H1 (cell line): ENCODE measurements at regions not wholly inside any gene's neighbourhood (a gene's known extent, or its start where the extent isn't known, plus 50 kb on each side); places are given as distances from the start of the nearest gene placed in this dataset.

Experiments used
- CHD2 ChIP-seq: IDR thresholded peaks from 2 replicates; pipeline ENCODE4 v1.6.1; 2012; ENCODE audit warnings: low read length, improper control_type of control experiment
- CTCF ChIP-seq, 3 experiments: IDR thresholded peaks; 1 replicate in 2 of 3; 2 replicates in 1 of 3; pipeline versions ENCODE4 v1.5.1 to v1.6.1; 2011; ENCODE audit warnings: low read length in 3 of 3, mild to moderate bottlenecking in 3 of 3, inconsistent platforms in 2 of 3, low read depth in 1 of 3, moderate library complexity in 1 of 3; ENCODE audit not compliant: insufficient read depth in 1 of 3; ENCODE audit errors: control extremely low read depth in 1 of 3
- GABPA ChIP-seq: IDR thresholded peaks from 2 replicates; pipeline ENCODE4 v1.6.1; 2011; ENCODE audit warnings: mild to moderate bottlenecking, low read length, moderate library complexity, borderline replicate concordance; ENCODE audit not compliant: insufficient read depth
- GTF2F1 ChIP-seq: IDR thresholded peaks from 2 replicates; pipeline ENCODE4 v1.6.1; 2012; ENCODE audit warnings: low read depth, low read length, improper control_type of control experiment, borderline replicate concordance
- KDM4A ChIP-seq: IDR thresholded peaks from one replicate; pipeline ENCODE4 v1.7.1; 2012; ENCODE audit warnings: low read depth, mild to moderate bottlenecking, moderate library complexity, low read length, inconsistent platforms; ENCODE audit not compliant: severe bottlenecking
- NANOG ChIP-seq: IDR thresholded peaks from 2 replicates; pipeline ENCODE4 v1.6.1; 2011; ENCODE audit warnings: low read length, low read depth, mild to moderate bottlenecking, inconsistent platforms; ENCODE audit not compliant: insufficient read depth, poor library complexity, severe bottlenecking
- POLR2A ChIP-seq, 2 experiments: IDR thresholded peaks; 1 replicate in 1 of 2; 2 replicates in 1 of 2; pipeline ENCODE4 v1.6.1; 2011; ENCODE audit warnings: low read depth in 2 of 2, low read length in 2 of 2, mild to moderate bottlenecking in 2 of 2; ENCODE audit errors: control extremely low read depth in 1 of 2
- RAD21 ChIP-seq, 2 experiments: IDR thresholded peaks in 1 of 2; conservative IDR thresholded peaks in 1 of 2; 2 replicates each; pipeline ENCODE4 v1.6.1; 2011; ENCODE audit warnings: low read depth in 2 of 2, low read length in 2 of 2, improper control_type of control experiment in 1 of 2, inconsistent platforms in 1 of 2, mild to moderate bottlenecking in 1 of 2, moderate library complexity in 1 of 2
- SIN3A ChIP-seq, 2 experiments: IDR thresholded peaks in 1 of 2; conservative IDR thresholded peaks in 1 of 2; 2 replicates each; pipeline ENCODE4 v1.6.1; 2011 to 2012; ENCODE audit warnings: low read length in 2 of 2, improper control_type of control experiment in 1 of 2, low read depth in 1 of 2, mild to moderate bottlenecking in 1 of 2
- TEAD4 ChIP-seq: IDR thresholded peaks from 2 replicates; pipeline ENCODE4 v1.6.1; 2012; ENCODE audit warnings: low read depth, low read length, inconsistent platforms, mixed read lengths

- no peak for TF ChIP-seq GABPA
- no peak for TF ChIP-seq CTCF (IDR thresholded peaks at IDR 0.05; ENCODE audit: control extremely low read depth in 1 of 3, insufficient read depth in 1 of 3, low read depth in 1 of 3, low read length in 3 of 3)
- no peak for TF ChIP-seq TEAD4
- no peak for TF ChIP-seq POLR2A (IDR thresholded peaks at IDR 0.05; ENCODE audit: control extremely low read depth in 1 of 2, low read depth in 2 of 2, low read length in 2 of 2)
- TF ChIP-seq GTF2F1: no peak
- no peak for TF ChIP-seq CHD2
- TF ChIP-seq KDM4A: no peak
- TF ChIP-seq SIN3A (conservative IDR thresholded peaks at IDR 0.05 in 1 of 2, IDR thresholded peaks at IDR 0.05 in 1 of 2; ENCODE audit: low read depth in 1 of 2, low read length in 2 of 2): no peak
- TF ChIP-seq RAD21 (IDR thresholded peaks at IDR 0.05 in 1 of 2, conservative IDR thresholded peaks at IDR 0.05 in 1 of 2; ENCODE audit: low read depth in 2 of 2, low read length in 2 of 2): no peak
- TF ChIP-seq NANOG: no peak
Observed at GRCh38 chr10:60703266-60704041, 74.8 kb upstream of the CDK1 start.
